Naive thymus-derived CD8-positive, alpha-beta T cell (primary cell): ENCODE measurements at regions not wholly inside any gene's neighbourhood (a gene's known extent, or its start where the extent isn't known, plus 50 kb on each side); places are given as distances from the start of the nearest gene placed in this dataset.

Experiments
- ATAC-seq, 2 donors: fragments of 150-1000 bp; cut with Tn5 transposase in 1 of 2; sonication (Bioruptor Pico), chemical (Tn5 transposase) in 1 of 2; 1 replicate in 1 of 2; 2 replicates in 1 of 2; pipeline ENCODE4 v1.10.0; 2021; ENCODE audit warnings: mild to moderate bottlenecking in 2 of 2, moderate library complexity in 2 of 2
- POLR2A ChIA-PET: fragments of 350-600 bp; sonication (Branson Sonifier 250); formaldehyde crosslinking; loops from one replicate; lab custom pipeline; 2021; ENCODE audit warnings: antibody characterized with exemption; lab: Charles Lee
- DNase-seq, 10 donors: peaks; one replicate each; pipeline versions ENCODE4 v3.0.0 to v3.0.0-alpha.2; 2020 to 2022
- H3K27ac Mint-ChIP-seq, 10 donors: one replicate each; pipeline ENCODE4 v1.8.0; 2020 to 2022; ENCODE audit warnings: mild to moderate bottlenecking in 10 of 10, mixed read lengths in 10 of 10, moderate library complexity in 4 of 10, inconsistent platforms in 1 of 10
- H3K27me3 Mint-ChIP-seq, 5 donors: one replicate each; pipeline ENCODE4 v1.8.0; 2021 to 2022; ENCODE audit warnings: mixed read lengths in 5 of 5
- H3K36me3 Mint-ChIP-seq, 3 donors: one replicate each; pipeline ENCODE4 v1.8.0; 2020 to 2022; ENCODE audit warnings: mixed read lengths in 3 of 3, mild to moderate bottlenecking in 2 of 3, inconsistent platforms in 1 of 3
- H3K4me1 Mint-ChIP-seq, 4 donors: one replicate each; pipeline ENCODE4 v1.8.0; 2021 to 2022; ENCODE audit warnings: mixed read lengths in 4 of 4
- H3K4me3 Mint-ChIP-seq, 10 donors: one replicate each; pipeline ENCODE4 v1.8.0; 2020 to 2022; ENCODE audit warnings: mild to moderate bottlenecking in 10 of 10, mixed read lengths in 10 of 10, moderate library complexity in 6 of 10, inconsistent platforms in 1 of 10
- H3K9me3 Mint-ChIP-seq, 9 donors: one replicate each; pipeline ENCODE4 v1.8.0; 2020 to 2022; ENCODE audit warnings: mixed read lengths in 9 of 9, mild to moderate bottlenecking in 3 of 9, inconsistent platforms in 1 of 9, moderate library complexity in 1 of 9

GRCh38 chr6:164911873-164912580, 397.4 kb downstream of the C6orf118 start:
- Mint-ChIP-seq H3K9me3 (peaks cover 0 to 9% (median 2%) of the 10 kb centered on the region in 9 donors), H3K27me3 (peaks cover 0 to 5% (median 0%) of the 10 kb centered on the region in 5 donors), H3K27ac (no peak overlapping the region), H3K36me3 (no peaks in the 10 kb centered on the region), H3K4me1 (no peaks in the 10 kb centered on the region), H3K4me3 (no peak overlapping the region)
- ATAC-seq (no peak), DNase-seq (no peak)
- POLR2A ChIA-PET: no interaction called here

GRCh38 chr6:164911151-164911550, 398.3 kb downstream of the C6orf118 start:
- Mint-ChIP-seq H3K4me3 (no peak overlapping the region), H3K9me3 (peaks cover 0 to 4% (median 2%) of the 10 kb centered on the region in 9 donors), H3K27ac (no peak overlapping the region), H3K4me1 (no peaks in the 10 kb centered on the region), H3K27me3 (peaks cover 0 to 5% (median 0%) of the 10 kb centered on the region in 5 donors), H3K36me3 (no peaks in the 10 kb centered on the region)
- ATAC-seq (no peak), DNase-seq (no peak)
- POLR2A ChIA-PET: no interaction called here

- ATAC-seq (no peak), DNase-seq (no peak)
- H3K4me3 Mint-ChIP-seq: no peak overlapping the region
- H3K36me3 Mint-ChIP-seq: no peaks in the 10 kb centered on the region
- no peaks in the 10 kb centered on the region for H3K4me1 Mint-ChIP-seq
- peaks cover 0 to 2% (median 0%) of the 10 kb centered on the region in 9 donors for H3K9me3 Mint-ChIP-seq
- no peaks in the 10 kb centered on the region for H3K27me3 Mint-ChIP-seq
- POLR2A ChIA-PET: no interaction called here
- no peak overlapping the region for H3K27ac Mint-ChIP-seq
These were observed 402.6 kb downstream of the C6orf118 start for GRCh38 chr6:164906766-164907165.

- Mint-ChIP-seq H3K36me3 (no peaks in the 10 kb centered on the region), H3K27ac (no peak overlapping the region), H3K4me3 (no peak overlapping the region), H3K9me3 (no peaks in the 10 kb centered on the region), H3K27me3 (no peaks in the 10 kb centered on the region), H3K4me1 (no peaks in the 10 kb centered on the region)
- ATAC-seq (no peak), DNase-seq (no peak)
- POLR2A ChIA-PET: no interaction called here
These were observed 404.1 kb downstream of the C6orf118 start for GRCh38 chr6:164905311-164905710.

GRCh38 chr6:164898412-164898811, 411.0 kb downstream of the C6orf118 start:
- ATAC-seq (no peak), DNase-seq (no peak)
- Mint-ChIP-seq H3K27ac (no peak overlapping the region), H3K4me3 (no peak overlapping the region), H3K36me3 (peaks cover 0 to 4% (median 0%) of the 10 kb centered on the region in 3 donors), H3K9me3 (peaks cover 0 to 27% (median 9%) of the 10 kb centered on the region in 9 donors), H3K4me1 (no peaks in the 10 kb centered on the region), H3K27me3 (no peaks in the 10 kb centered on the region)
- POLR2A ChIA-PET: no interaction called here

- Mint-ChIP-seq H3K27me3 (no peaks in the 10 kb centered on the region), H3K36me3 (peaks cover 0 to 4% (median 0%) of the 10 kb centered on the region in 3 donors), H3K9me3 (peaks cover 0 to 27% (median 9%) of the 10 kb centered on the region in 9 donors), H3K4me3 (no peak overlapping the region), H3K27ac (no peak overlapping the region), H3K4me1 (no peaks in the 10 kb centered on the region)
- POLR2A ChIA-PET: no interaction called here
- DNase-seq (no peak), ATAC-seq (no peak)
These were observed 411.7 kb downstream of the C6orf118 start for GRCh38 chr6:164897523-164898235.

- Mint-ChIP-seq H3K27ac (no peak overlapping the region), H3K27me3 (no peaks in the 10 kb centered on the region), H3K36me3 (peaks cover 0 to 3% (median 0%) of the 10 kb centered on the region in 3 donors), H3K4me3 (no peak overlapping the region), H3K4me1 (no peaks in the 10 kb centered on the region), H3K9me3 (peaks cover 0 to 18% (median 2%) of the 10 kb centered on the region in 9 donors)
- DNase-seq: no peak
- POLR2A ChIA-PET: no interaction called here
- ATAC-seq: no peak
These were observed 419.4 kb downstream of the C6orf118 start for GRCh38 chr6:164889980-164890379.

GRCh38 chr6:164887660-164888059, 421.7 kb downstream of the C6orf118 start:
- DNase-seq: no peak
- H3K27ac Mint-ChIP-seq: no peak overlapping the region
- no peak overlapping the region for H3K4me3 Mint-ChIP-seq
- no peak for ATAC-seq
- no peaks in the 10 kb centered on the region for H3K27me3 Mint-ChIP-seq
- POLR2A ChIA-PET: no interaction called here
- H3K9me3 Mint-ChIP-seq: peaks cover 0 to 11% (median 2%) of the 10 kb centered on the region in 9 donors
- H3K4me1 Mint-ChIP-seq: no peaks in the 10 kb centered on the region
- H3K36me3 Mint-ChIP-seq: no peaks in the 10 kb centered on the region

GRCh38 chr6:164882236-164882635, 427.2 kb downstream of the C6orf118 start:
- Mint-ChIP-seq H3K9me3 (peaks cover 0 to 9% (median 1%) of the 10 kb centered on the region in 9 donors), H3K36me3 (no peaks in the 10 kb centered on the region)
- POLR2A ChIA-PET: no interaction called here

GRCh38 chr6:164871783-164872182, 437.6 kb downstream of the C6orf118 start:
- H3K4me1 Mint-ChIP-seq: no peaks in the 10 kb centered on the region

More at GRCh38 chr6:164882236-164882635, 427.2 kb downstream of the C6orf118 start:
- no peak overlapping the region for H3K27ac Mint-ChIP-seq
- DNase-seq: no peak
- no peak overlapping the region for H3K4me3 Mint-ChIP-seq
- no peaks in the 10 kb centered on the region for H3K4me1 Mint-ChIP-seq
- no peak for ATAC-seq
- no peaks in the 10 kb centered on the region for H3K27me3 Mint-ChIP-seq

GRCh38 chr6:164870164-164870563, 439.2 kb downstream of the C6orf118 start:
- ATAC-seq (no peak), DNase-seq (no peak)
- POLR2A ChIA-PET: no interaction called here
- H3K4me1 Mint-ChIP-seq: no peaks in the 10 kb centered on the region
- peaks cover 6 to 38% (median 10%) of the 10 kb centered on the region in 9 donors for H3K9me3 Mint-ChIP-seq
- no peak overlapping the region for H3K4me3 Mint-ChIP-seq
- H3K27ac Mint-ChIP-seq: no peak overlapping the region
- H3K36me3 Mint-ChIP-seq: no peaks in the 10 kb centered on the region
- no peaks in the 10 kb centered on the region for H3K27me3 Mint-ChIP-seq

More at GRCh38 chr6:164871783-164872182, 437.6 kb downstream of the C6orf118 start:
- Mint-ChIP-seq H3K36me3 (no peaks in the 10 kb centered on the region), H3K9me3 (peaks cover 3 to 33% (median 7%) of the 10 kb centered on the region in 9 donors), H3K4me3 (no peak overlapping the region), H3K27me3 (no peaks in the 10 kb centered on the region), H3K27ac (no peak overlapping the region)
- POLR2A ChIA-PET: no interaction called here
- DNase-seq (no peak), ATAC-seq (no peak)

GRCh38 chr6:164861967-164862366, 447.4 kb downstream of the C6orf118 start:
- Mint-ChIP-seq H3K9me3 (peaks cover 0 to 17% (median 9%) of the 10 kb centered on the region in 9 donors), H3K27ac (no peak overlapping the region), H3K4me1 (no peaks in the 10 kb centered on the region), H3K36me3 (no peaks in the 10 kb centered on the region), H3K27me3 (no peaks in the 10 kb centered on the region), H3K4me3 (no peak overlapping the region)
- POLR2A ChIA-PET: no interaction called here
- DNase-seq: no peak
- ATAC-seq: no peak

- Mint-ChIP-seq H3K4me3 (no peak overlapping the region), H3K4me1 (no peaks in the 10 kb centered on the region), H3K9me3 (peaks cover 0 to 14% (median 6%) of the 10 kb centered on the region in 9 donors), H3K27ac (no peak overlapping the region), H3K27me3 (no peaks in the 10 kb centered on the region), H3K36me3 (no peaks in the 10 kb centered on the region)
- ATAC-seq: no peak
- POLR2A ChIA-PET: no interaction called here
- no peak for DNase-seq
These were observed 449.6 kb downstream of the C6orf118 start for GRCh38 chr6:164859816-164860215.
